PFSK-1 (cell line): ENCODE measurements at regions not wholly inside any gene's neighbourhood (a gene's known extent, or its start where the extent isn't known, plus 50 kb on each side); places are given as distances from the start of the nearest gene placed in this dataset.

ENCODE experiments used
- FOXP2 ChIP-seq: optimal IDR thresholded peaks from 2 replicates; pipeline ENCODE3; 2011; ENCODE audit warnings: borderline replicate concordance, control low read depth, inconsistent platforms; ENCODE audit not compliant: insufficient read depth; ENCODE audit errors: extremely low read length, extremely low read depth
- POLR2AphosphoS5 ChIP-seq: IDR thresholded peaks from 2 replicates; pipeline ENCODE4 v1.6.1; 2012; ENCODE audit warnings: low read depth, mild to moderate bottlenecking, control low read depth, low read length, moderate library complexity
- REST ChIP-seq, 2 experiments: IDR thresholded peaks; 2 replicates each; pipeline versions ENCODE4 v1.6.1 to v1.8.0; 2011 to 2012; ENCODE audit warnings: low read depth in 2 of 2, low read length in 2 of 2, control low read depth in 1 of 2, inconsistent platforms in 1 of 2, mild to moderate bottlenecking in 1 of 2, moderate library complexity in 1 of 2; ENCODE audit not compliant: insufficient read depth in 1 of 2
- SIN3A ChIP-seq: IDR thresholded peaks from 2 replicates; pipeline ENCODE4 v1.6.1; 2012; ENCODE audit warnings: mild to moderate bottlenecking, low read length, moderate library complexity, borderline replicate concordance; ENCODE audit not compliant: insufficient read depth
- TAF1 ChIP-seq: IDR thresholded peaks from 2 replicates; pipeline ENCODE4 v1.6.1; 2012; ENCODE audit warnings: low read length, control low read depth, borderline replicate concordance; ENCODE audit not compliant: insufficient read depth

- no peak for TF ChIP-seq REST (IDR thresholded peaks at IDR 0.05; ENCODE audit: insufficient read depth in 1 of 2, low read depth in 2 of 2, low read length in 2 of 2)
- no peak for TF ChIP-seq FOXP2
- TF ChIP-seq SIN3A = no peak
- TF ChIP-seq TAF1 = no peak
- TF ChIP-seq POLR2AphosphoS5 = no peak
Measured at GRCh38 chr4:36651253-36651652, 369.8 kb downstream of the DTHD1 start.

- TF ChIP-seq POLR2AphosphoS5 (no peak), REST (IDR thresholded peaks at IDR 0.05; ENCODE audit: insufficient read depth in 1 of 2, low read depth in 2 of 2, low read length in 2 of 2) (no peak)
Measured at GRCh38 chr4:36652857-36653256, 371.4 kb downstream of the DTHD1 start.

- TF ChIP-seq SIN3A = no peak
- no peak for TF ChIP-seq FOXP2
- TF ChIP-seq POLR2AphosphoS5 = no peak
- no peak for TF ChIP-seq REST (IDR thresholded peaks at IDR 0.05; ENCODE audit: insufficient read depth in 1 of 2, low read depth in 2 of 2, low read length in 2 of 2)
- TF ChIP-seq TAF1 = no peak
Measured at GRCh38 chr4:36665985-36666527, 384.6 kb downstream of the DTHD1 start.

- no peak for TF ChIP-seq FOXP2
- TF ChIP-seq REST (IDR thresholded peaks at IDR 0.05; ENCODE audit: insufficient read depth in 1 of 2, low read depth in 2 of 2, low read length in 2 of 2) = no peak
- TF ChIP-seq POLR2AphosphoS5 = no peak
Measured at GRCh38 chr4:36675436-36675835, 394.0 kb downstream of the DTHD1 start.

- TF ChIP-seq FOXP2 = no peak
- TF ChIP-seq TAF1 = no peak
- no peak for TF ChIP-seq SIN3A
- no peak for TF ChIP-seq POLR2AphosphoS5
- TF ChIP-seq REST (IDR thresholded peaks at IDR 0.05; ENCODE audit: insufficient read depth in 1 of 2, low read depth in 2 of 2, low read length in 2 of 2) = no peak
Measured at GRCh38 chr4:36676139-36677050, 395.0 kb downstream of the DTHD1 start.
